ENCODE measurements at regions not wholly inside any gene's neighbourhood (a gene's known extent, or its start where the extent isn't known, plus 50 kb on each side); places are given as distances from the start of the nearest gene placed in this dataset.

DNA sequence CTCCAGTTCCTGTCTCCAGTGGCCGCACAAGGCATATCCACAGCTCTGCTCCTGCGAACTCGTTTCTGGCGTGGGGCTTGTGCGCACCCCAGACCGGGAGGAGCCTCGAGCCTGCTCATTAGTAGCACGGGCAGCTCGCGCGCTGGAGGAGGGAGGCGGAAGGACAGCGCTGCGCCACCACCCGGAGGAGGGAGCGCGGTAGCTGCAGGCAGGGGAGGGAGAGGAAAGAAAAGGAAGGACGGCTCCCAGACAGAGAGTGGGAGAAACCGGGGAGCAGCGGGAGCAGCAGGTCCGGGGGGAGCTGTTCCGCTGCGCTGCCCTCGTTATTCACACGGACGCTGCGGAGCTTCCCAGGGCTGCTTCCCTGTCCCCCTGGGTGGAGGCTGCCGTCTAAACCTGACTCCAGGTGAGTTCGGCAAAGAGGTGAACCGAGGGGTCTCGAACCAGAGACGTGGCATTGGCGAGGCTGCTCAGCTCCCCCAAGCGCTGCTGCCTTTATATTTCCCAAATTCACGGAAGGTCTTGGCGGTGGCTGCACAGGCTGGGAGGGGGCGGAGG, 121.3 kb upstream of the ZNF717 start:
- TF ChIP-seq, protein P1, sequence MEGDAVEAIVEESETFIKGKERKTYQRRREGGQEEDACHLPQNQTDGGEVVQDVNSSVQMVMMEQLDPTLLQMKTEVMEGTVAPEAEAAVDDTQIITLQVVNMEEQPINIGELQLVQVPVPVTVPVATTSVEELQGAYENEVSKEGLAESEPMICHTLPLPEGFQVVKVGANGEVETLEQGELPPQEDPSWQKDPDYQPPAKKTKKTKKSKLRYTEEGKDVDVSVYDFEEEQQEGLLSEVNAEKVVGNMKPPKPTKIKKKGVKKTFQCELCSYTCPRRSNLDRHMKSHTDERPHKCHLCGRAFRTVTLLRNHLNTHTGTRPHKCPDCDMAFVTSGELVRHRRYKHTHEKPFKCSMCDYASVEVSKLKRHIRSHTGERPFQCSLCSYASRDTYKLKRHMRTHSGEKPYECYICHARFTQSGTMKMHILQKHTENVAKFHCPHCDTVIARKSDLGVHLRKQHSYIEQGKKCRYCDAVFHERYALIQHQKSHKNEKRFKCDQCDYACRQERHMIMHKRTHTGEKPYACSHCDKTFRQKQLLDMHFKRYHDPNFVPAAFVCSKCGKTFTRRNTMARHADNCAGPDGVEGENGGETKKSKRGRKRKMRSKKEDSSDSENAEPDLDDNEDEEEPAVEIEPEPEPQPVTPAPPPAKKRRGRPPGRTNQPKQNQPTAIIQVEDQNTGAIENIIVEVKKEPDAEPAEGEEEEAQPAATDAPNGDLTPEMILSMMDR (IDR thresholded peaks at IDR 0.05), result no peak
- TF ChIP-seq SIN3A (IDR thresholded peaks at IDR 0.05; ENCODE audit: borderline replicate concordance, insufficient read depth, low read depth, low read length), result no peak
- TF ChIP-seq, protein P2, sequence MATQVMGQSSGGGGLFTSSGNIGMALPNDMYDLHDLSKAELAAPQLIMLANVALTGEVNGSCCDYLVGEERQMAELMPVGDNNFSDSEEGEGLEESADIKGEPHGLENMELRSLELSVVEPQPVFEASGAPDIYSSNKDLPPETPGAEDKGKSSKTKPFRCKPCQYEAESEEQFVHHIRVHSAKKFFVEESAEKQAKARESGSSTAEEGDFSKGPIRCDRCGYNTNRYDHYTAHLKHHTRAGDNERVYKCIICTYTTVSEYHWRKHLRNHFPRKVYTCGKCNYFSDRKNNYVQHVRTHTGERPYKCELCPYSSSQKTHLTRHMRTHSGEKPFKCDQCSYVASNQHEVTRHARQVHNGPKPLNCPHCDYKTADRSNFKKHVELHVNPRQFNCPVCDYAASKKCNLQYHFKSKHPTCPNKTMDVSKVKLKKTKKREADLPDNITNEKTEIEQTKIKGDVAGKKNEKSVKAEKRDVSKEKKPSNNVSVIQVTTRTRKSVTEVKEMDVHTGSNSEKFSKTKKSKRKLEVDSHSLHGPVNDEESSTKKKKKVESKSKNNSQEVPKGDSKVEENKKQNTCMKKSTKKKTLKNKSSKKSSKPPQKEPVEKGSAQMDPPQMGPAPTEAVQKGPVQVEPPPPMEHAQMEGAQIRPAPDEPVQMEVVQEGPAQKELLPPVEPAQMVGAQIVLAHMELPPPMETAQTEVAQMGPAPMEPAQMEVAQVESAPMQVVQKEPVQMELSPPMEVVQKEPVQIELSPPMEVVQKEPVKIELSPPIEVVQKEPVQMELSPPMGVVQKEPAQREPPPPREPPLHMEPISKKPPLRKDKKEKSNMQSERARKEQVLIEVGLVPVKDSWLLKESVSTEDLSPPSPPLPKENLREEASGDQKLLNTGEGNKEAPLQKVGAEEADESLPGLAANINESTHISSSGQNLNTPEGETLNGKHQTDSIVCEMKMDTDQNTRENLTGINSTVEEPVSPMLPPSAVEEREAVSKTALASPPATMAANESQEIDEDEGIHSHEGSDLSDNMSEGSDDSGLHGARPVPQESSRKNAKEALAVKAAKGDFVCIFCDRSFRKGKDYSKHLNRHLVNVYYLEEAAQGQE (IDR thresholded peaks at IDR 0.05; ENCODE audit: insufficient read depth in 1 of 2, low read depth in 2 of 2, low read length in 1 of 2), result no peak

Measured in Panc1 (cell line).